Osteocyte (in vitro differentiated cells): ENCODE measurements at regions not wholly inside any gene's neighbourhood (a gene's known extent, or its start where the extent isn't known, plus 50 kb on each side); places are given as distances from the start of the nearest gene placed in this dataset.
A peak's percentile ranks its signal among the peaks of the same experiment; 100 is the strongest.

ENCODE experiments used
- DNase-seq: peaks from one replicate; pipeline ENCODE4 v3.0.0; 2021; ENCODE audit warnings: mixed read lengths; ENCODE audit not compliant: unreplicated experiment; ENCODE audit errors: extremely low spot score
- H3K27ac Mint-ChIP-seq: one replicate; pipeline ENCODE4 v1.8.0; 2021; ENCODE audit warnings: mild to moderate bottlenecking, mixed read lengths; ENCODE audit not compliant: unreplicated experiment
- H3K27me3 Mint-ChIP-seq: one replicate; pipeline ENCODE4 v1.8.0; 2021; ENCODE audit warnings: mixed read lengths; ENCODE audit not compliant: unreplicated experiment
- H3K36me3 Mint-ChIP-seq: one replicate; pipeline ENCODE4 v1.8.0; 2021; ENCODE audit warnings: mixed read lengths; ENCODE audit not compliant: unreplicated experiment
- H3K4me1 Mint-ChIP-seq: one replicate; pipeline ENCODE4 v1.8.0; 2021; ENCODE audit warnings: mixed read lengths; ENCODE audit not compliant: unreplicated experiment
- H3K4me3 Mint-ChIP-seq: one replicate; pipeline ENCODE4 v1.8.0; 2021; ENCODE audit warnings: mild to moderate bottlenecking, moderate library complexity, mixed read lengths; ENCODE audit not compliant: unreplicated experiment
- H3K9me3 Mint-ChIP-seq: one replicate; pipeline ENCODE4 v1.8.0; 2021; ENCODE audit warnings: mixed read lengths; ENCODE audit not compliant: unreplicated experiment
- TF ChIP-seq, protein P1 (sequence below): fragments of 200-600 bp; sonication (generic); IDR thresholded peaks from 2 replicates; pipeline ENCODE4 v1.5.0; 2021; ENCODE audit warnings: antibody characterized with exemption, mild to moderate bottlenecking, moderate library complexity

DNA sequence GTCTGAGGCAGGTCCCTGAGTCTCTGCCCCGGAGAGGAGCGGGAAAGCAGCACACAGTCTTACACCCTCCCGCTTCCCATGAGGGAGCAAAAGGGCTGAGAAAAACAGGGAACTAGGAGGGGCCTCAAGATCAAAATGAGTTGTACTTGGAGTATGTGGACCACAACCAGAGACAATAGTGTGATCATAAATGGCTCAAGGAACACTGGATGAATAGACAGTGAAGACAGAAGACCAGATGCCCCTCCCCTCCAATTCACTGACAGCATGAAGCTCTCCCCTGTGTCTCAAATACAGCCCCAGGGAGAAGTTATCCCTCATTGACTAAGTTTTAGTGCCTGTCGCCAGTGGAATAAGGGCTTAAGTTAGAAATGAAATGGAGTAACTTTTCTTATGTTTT lies 191.0 kb downstream of the TFAP2A start:
- peaks cover 4% of the 10 kb centered on the region for H3K36me3 Mint-ChIP-seq
- H3K27ac Mint-ChIP-seq, result no peak overlapping the region
- no peak overlapping the region for H3K4me3 Mint-ChIP-seq
- peaks cover 18% of the 10 kb centered on the region for H3K4me1 Mint-ChIP-seq
- TF ChIP-seq, protein P1, sequence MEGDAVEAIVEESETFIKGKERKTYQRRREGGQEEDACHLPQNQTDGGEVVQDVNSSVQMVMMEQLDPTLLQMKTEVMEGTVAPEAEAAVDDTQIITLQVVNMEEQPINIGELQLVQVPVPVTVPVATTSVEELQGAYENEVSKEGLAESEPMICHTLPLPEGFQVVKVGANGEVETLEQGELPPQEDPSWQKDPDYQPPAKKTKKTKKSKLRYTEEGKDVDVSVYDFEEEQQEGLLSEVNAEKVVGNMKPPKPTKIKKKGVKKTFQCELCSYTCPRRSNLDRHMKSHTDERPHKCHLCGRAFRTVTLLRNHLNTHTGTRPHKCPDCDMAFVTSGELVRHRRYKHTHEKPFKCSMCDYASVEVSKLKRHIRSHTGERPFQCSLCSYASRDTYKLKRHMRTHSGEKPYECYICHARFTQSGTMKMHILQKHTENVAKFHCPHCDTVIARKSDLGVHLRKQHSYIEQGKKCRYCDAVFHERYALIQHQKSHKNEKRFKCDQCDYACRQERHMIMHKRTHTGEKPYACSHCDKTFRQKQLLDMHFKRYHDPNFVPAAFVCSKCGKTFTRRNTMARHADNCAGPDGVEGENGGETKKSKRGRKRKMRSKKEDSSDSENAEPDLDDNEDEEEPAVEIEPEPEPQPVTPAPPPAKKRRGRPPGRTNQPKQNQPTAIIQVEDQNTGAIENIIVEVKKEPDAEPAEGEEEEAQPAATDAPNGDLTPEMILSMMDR, result no peak
- no peak for DNase-seq
- no peaks in the 10 kb centered on the region for H3K27me3 Mint-ChIP-seq
- H3K9me3 Mint-ChIP-seq, result peaks cover 14% of the 10 kb centered on the region

DNA sequence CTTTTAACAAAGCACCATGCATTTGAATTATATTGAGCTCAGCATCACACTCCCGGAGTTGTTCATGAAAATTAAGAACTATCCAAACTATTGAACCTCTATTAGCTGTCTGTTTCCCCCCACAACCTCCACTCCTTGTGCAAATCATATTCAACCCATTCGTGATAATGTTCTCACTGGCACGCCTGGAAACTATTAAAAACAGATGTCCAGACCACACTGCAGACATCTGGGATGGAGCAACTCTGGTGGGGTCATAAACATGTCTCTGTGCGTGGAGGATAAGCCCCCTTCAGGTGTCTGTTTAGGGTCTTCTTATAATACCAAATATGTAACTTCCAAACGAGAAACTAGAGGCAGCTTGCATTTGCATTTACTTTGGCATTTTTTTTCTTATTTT lies 193.7 kb downstream of the TFAP2A start:
- no peaks in the 10 kb centered on the region for H3K9me3 Mint-ChIP-seq
- no peak overlapping the region for H3K4me3 Mint-ChIP-seq
- peak overlapping the region; percentile 52 for H3K27ac Mint-ChIP-seq
- DNase-seq, result no peak
- H3K4me1 Mint-ChIP-seq, result peaks cover 18% of the 10 kb centered on the region
- no peaks in the 10 kb centered on the region for H3K27me3 Mint-ChIP-seq
- no peaks in the 10 kb centered on the region for H3K36me3 Mint-ChIP-seq
- TF ChIP-seq, protein P1, result no peak

DNA sequence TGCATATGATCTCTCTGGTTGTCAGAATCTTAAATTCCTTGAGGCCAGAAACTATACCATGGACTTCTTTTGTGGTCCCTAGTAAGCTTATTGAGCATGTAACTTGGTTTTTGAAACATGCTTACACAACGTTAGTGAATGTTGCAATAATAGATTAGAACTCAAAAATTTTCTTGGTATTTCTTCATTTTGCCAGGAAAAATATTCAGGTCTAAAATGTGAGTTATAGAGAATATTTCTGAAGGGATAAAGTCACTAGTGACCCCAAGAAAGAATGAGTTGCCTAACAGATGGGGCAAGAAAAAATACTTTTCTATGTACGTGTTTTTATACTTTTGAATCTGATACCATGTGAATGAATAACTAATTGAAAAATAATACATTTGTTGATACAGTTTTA lies 195.4 kb downstream of the TFAP2A start:
- Mint-ChIP-seq H3K27me3 (no peaks in the 10 kb centered on the region), H3K27ac (no peak overlapping the region), H3K9me3 (no peaks in the 10 kb centered on the region), H3K4me3 (no peak overlapping the region), H3K36me3 (no peaks in the 10 kb centered on the region), H3K4me1 (peaks cover 22% of the 10 kb centered on the region)
- no peak for DNase-seq
- TF ChIP-seq, protein P1, result no peak

DNA sequence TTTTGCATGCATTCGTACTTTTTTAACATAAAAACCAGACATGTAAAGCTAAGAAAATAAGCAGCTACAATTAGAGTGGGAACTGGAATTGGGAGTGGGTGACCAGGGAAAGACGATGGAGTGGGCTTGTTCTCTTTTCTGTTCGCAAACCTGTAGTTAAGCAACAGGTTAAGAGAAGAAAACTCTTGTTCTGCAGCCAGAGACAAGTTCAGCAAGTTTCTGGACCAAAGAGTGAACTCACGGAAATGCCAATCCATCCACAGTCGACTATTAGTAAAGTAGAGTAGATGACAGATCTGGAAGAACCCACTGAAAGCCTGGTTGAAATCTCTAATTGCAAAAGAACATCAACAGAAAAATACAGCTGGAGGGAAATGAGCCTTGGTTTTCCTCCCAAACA lies 197.8 kb downstream of the TFAP2A start:
- no peaks in the 10 kb centered on the region for H3K36me3 Mint-ChIP-seq
- DNase-seq, result no peak
- no peak overlapping the region for H3K27ac Mint-ChIP-seq

DNA sequence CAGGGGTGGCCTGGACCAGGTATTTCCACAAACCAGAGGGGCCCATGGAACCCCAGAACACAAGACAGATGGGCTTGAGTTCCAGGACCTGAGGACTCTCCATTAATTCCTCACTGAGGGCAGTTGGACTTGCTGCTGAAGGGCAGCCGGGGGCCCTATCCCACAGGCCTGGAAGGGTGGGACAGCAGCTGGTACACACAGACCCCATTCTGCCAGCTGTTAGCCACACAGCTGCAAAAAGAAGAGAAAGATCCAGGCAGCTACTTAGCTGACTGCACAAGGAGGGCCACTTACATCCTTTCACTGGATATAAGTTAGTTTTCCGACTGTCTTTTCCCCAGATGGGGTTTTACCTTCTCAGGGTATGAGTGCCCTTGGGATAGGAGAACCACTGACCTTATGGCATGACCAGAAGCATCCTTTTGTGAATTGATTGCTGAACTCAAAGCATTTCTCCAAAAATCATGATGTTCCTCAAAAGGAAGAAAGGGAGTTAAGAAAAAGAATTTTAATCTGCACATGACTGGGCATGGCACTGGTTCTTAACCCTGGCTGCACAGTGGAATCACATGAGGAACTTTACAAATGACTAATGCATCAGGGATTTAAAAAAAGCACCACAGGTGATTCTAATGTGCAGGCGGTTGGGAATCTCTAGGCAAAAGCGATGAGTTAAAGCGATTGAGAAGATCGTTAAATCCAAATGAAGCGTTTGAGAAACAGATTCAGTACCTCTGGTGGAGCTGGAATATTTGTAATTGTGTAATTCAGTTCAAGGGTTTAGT lies 199.4 kb downstream of the TFAP2A start:
- no peak for DNase-seq
- Mint-ChIP-seq H3K4me1 (peaks cover 16% of the 10 kb centered on the region), H3K9me3 (no peaks in the 10 kb centered on the region), H3K36me3 (no peaks in the 10 kb centered on the region), H3K27ac (no peak overlapping the region), H3K4me3 (no peak overlapping the region), H3K27me3 (no peaks in the 10 kb centered on the region)
- TF ChIP-seq, protein P1, result no peak

More for the DNA sequence above, 197.8 kb downstream of the TFAP2A start:
- H3K9me3 Mint-ChIP-seq, result no peaks in the 10 kb centered on the region
- peaks cover 22% of the 10 kb centered on the region for H3K4me1 Mint-ChIP-seq
- H3K4me3 Mint-ChIP-seq, result no peak overlapping the region
- no peaks in the 10 kb centered on the region for H3K27me3 Mint-ChIP-seq
- TF ChIP-seq, protein P1, result no peak
